WTC11 (cell line): ENCODE measurements at regions not wholly inside any gene's neighbourhood (a gene's known extent, or its start where the extent isn't known, plus 50 kb on each side); places are given as distances from the start of the nearest gene placed in this dataset.

Experiments used
- ATAC-seq: fragments of 200-7000 bp; cut with Tn5 transposase; 2 replicates; pipeline ENCODE4 v1.10.0; 2021; ENCODE audit warnings: mild to moderate bottlenecking, moderate library complexity
- CTCF ChIA-PET: fragments of 300-600 bp; sonication (Branson Sonifier 250); formaldehyde crosslinking; loops from one replicate; lab custom pipeline; 2021; ENCODE audit warnings: antibody characterized with exemption; lab: Charles Lee
- POLR2A ChIA-PET: fragments of 350-600 bp; sonication (Branson Sonifier 250); formaldehyde crosslinking; loops from one replicate; lab custom pipeline; 2021; ENCODE audit warnings: antibody characterized with exemption; lab: Charles Lee
- DNase-seq: peaks from one replicate; pipeline ENCODE4 v3.0.0; 2021; ENCODE audit warnings: low spot score
- H3K27ac Mint-ChIP-seq: 2 replicates; pipeline ENCODE4 v1.8.0; 2021; ENCODE audit warnings: mixed read lengths
- H3K27me3 Mint-ChIP-seq: 2 replicates; pipeline ENCODE4 v1.8.0; 2021; ENCODE audit warnings: low read depth, mild to moderate bottlenecking, moderate library complexity, mixed read lengths
- H3K36me3 Mint-ChIP-seq: 2 replicates; pipeline ENCODE4 v1.8.0; 2021; ENCODE audit warnings: mixed read lengths
- H3K4me1 Mint-ChIP-seq: 2 replicates; pipeline ENCODE4 v1.8.0; 2022; ENCODE audit warnings: mixed read lengths
- H3K4me3 Mint-ChIP-seq: 2 replicates; pipeline ENCODE4 v1.8.0; 2021; ENCODE audit warnings: mild to moderate bottlenecking, moderate library complexity, mixed read lengths
- H3K9me3 Mint-ChIP-seq: 2 replicates; pipeline ENCODE4 v1.8.0; 2021; ENCODE audit warnings: mixed read lengths
- AFF4 ChIP-seq: sonication (generic); formaldehyde crosslinking; IDR thresholded peaks from 2 replicates; pipeline ENCODE4 v1.8.1; 2023; ENCODE audit warnings: mild to moderate bottlenecking, missing genetic modification reagents, borderline replicate concordance
- ATF6 ChIP-seq: sonication (generic); formaldehyde crosslinking; IDR thresholded peaks from 2 replicates; pipeline ENCODE4 v1.8.1; 2023; ENCODE audit warnings: mild to moderate bottlenecking, missing genetic modification reagents
- E2F5 ChIP-seq: sonication (generic); formaldehyde crosslinking; IDR thresholded peaks from 2 replicates; pipeline ENCODE4 v1.8.1; 2022; ENCODE audit warnings: mild to moderate bottlenecking, moderate library complexity, missing genetic modification reagents
- FOXJ3 ChIP-seq: sonication (generic); formaldehyde crosslinking; IDR thresholded peaks from 2 replicates; pipeline ENCODE4 v1.9.0; 2021; ENCODE audit warnings: missing genetic modification reagents, mild to moderate bottlenecking, borderline replicate concordance
- GRHL2 ChIP-seq: fragments of 250-450 bp; sonication (Bioruptor Pico); IDR thresholded peaks from 2 replicates; pipeline ENCODE4 v1.8.0; 2022; ENCODE audit warnings: mild to moderate bottlenecking, moderate library complexity; ENCODE audit not compliant: insufficient replicate concordance, severe bottlenecking
- HMGXB4 ChIP-seq: sonication (generic); formaldehyde crosslinking; IDR thresholded peaks from 2 replicates; pipeline ENCODE4 v1.8.1; 2023; ENCODE audit warnings: mild to moderate bottlenecking, moderate library complexity, missing genetic modification reagents
- IRF2 ChIP-seq: sonication (generic); formaldehyde crosslinking; IDR thresholded peaks from 2 replicates; pipeline ENCODE4 v1.8.0; 2022; ENCODE audit warnings: low read depth, missing genetic modification reagents, borderline replicate concordance
- OVOL2 ChIP-seq: fragments of 250-450 bp; sonication (Bioruptor Pico); IDR thresholded peaks from 2 replicates; pipeline ENCODE4 v1.9.0; 2021; ENCODE audit warnings: mild to moderate bottlenecking, borderline replicate concordance
- USF1 ChIP-seq: sonication (generic); formaldehyde crosslinking; IDR thresholded peaks from 2 replicates; pipeline ENCODE4 v1.8.0; 2022; ENCODE audit warnings: mild to moderate bottlenecking, missing genetic modification reagents
- ZNF263 ChIP-seq: sonication (generic); formaldehyde crosslinking; IDR thresholded peaks from 2 replicates; pipeline ENCODE4 v1.8.1; 2022; ENCODE audit warnings: low read depth, mild to moderate bottlenecking, moderate library complexity, missing genetic modification reagents
- TF ChIP-seq, protein P1 (sequence below): sonication (generic); formaldehyde crosslinking; IDR thresholded peaks from 2 replicates; pipeline ENCODE4 v1.8.0; 2022; ENCODE audit warnings: missing genetic modification reagents
- TF ChIP-seq, protein P2 (sequence below): fragments of 250-450 bp; sonication (Bioruptor Pico); IDR thresholded peaks from 2 replicates; pipeline ENCODE4 v1.9.0; 2021; ENCODE audit warnings: moderate library complexity, mild to moderate bottlenecking, inconsistent platforms, borderline replicate concordance
- TF ChIP-seq, protein P3 (sequence below): sonication (generic); formaldehyde crosslinking; IDR thresholded peaks from 2 replicates; pipeline ENCODE4 v1.8.0; 2023; ENCODE audit warnings: mild to moderate bottlenecking, missing genetic modification reagents

GRCh38 chr18:78882585-78882984 is 97.0 kb upstream of the SALL3 start:
- Mint-ChIP-seq H3K27me3 (peaks cover 11% of the 10 kb centered on the region), H3K27ac (no peak overlapping the region), H3K9me3 (peaks cover 62% of the 10 kb centered on the region), H3K4me1 (no peaks in the 10 kb centered on the region), H3K4me3 (no peak overlapping the region), H3K36me3 (peaks cover 35% of the 10 kb centered on the region)
- no peak for TF ChIP-seq FOXJ3
- no peak for TF ChIP-seq OVOL2 (CRISPR knock-in tag)
- no peak for TF ChIP-seq E2F5 (CRISPR knock-in tag)
- no peak for TF ChIP-seq ATF6
- no peak for TF ChIP-seq ZNF263
- no peak for TF ChIP-seq USF1 (CRISPR knock-in tag)
- no peak for TF ChIP-seq AFF4 (CRISPR knock-in tag)
- no peak for TF ChIP-seq GRHL2 (CRISPR knock-in tag)
- no peak for TF ChIP-seq HMGXB4
- TF ChIP-seq, protein P1, sequence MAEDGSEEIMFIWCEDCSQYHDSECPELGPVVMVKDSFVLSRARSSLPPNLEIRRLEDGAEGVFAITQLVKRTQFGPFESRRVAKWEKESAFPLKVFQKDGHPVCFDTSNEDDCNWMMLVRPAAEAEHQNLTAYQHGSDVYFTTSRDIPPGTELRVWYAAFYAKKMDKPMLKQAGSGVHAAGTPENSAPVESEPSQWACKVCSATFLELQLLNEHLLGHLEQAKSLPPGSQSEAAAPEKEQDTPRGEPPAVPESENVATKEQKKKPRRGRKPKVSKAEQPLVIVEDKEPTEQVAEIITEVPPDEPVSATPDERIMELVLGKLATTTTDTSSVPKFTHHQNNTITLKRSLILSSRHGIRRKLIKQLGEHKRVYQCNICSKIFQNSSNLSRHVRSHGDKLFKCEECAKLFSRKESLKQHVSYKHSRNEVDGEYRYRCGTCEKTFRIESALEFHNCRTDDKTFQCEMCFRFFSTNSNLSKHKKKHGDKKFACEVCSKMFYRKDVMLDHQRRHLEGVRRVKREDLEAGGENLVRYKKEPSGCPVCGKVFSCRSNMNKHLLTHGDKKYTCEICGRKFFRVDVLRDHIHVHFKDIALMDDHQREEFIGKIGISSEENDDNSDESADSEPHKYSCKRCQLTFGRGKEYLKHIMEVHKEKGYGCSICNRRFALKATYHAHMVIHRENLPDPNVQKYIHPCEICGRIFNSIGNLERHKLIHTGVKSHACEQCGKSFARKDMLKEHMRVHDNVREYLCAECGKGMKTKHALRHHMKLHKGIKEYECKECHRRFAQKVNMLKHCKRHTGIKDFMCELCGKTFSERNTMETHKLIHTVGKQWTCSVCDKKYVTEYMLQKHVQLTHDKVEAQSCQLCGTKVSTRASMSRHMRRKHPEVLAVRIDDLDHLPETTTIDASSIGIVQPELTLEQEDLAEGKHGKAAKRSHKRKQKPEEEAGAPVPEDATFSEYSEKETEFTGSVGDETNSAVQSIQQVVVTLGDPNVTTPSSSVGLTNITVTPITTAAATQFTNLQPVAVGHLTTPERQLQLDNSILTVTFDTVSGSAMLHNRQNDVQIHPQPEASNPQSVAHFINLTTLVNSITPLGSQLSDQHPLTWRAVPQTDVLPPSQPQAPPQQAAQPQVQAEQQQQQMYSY (CRISPR knock-in tag): no peak
- TF ChIP-seq, protein P2, sequence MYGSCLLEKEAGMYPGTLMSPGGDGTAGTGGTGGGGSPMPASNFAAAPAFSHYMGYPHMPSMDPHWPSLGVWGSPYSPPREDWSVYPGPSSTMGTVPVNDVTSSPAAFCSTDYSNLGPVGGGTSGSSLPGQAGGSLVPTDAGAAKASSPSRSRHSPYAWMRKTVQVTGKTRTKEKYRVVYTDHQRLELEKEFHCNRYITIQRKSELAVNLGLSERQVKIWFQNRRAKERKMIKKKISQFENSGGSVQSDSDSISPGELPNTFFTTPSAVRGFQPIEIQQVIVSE (CRISPR knock-in tag): no peak
- TF ChIP-seq, protein P3, sequence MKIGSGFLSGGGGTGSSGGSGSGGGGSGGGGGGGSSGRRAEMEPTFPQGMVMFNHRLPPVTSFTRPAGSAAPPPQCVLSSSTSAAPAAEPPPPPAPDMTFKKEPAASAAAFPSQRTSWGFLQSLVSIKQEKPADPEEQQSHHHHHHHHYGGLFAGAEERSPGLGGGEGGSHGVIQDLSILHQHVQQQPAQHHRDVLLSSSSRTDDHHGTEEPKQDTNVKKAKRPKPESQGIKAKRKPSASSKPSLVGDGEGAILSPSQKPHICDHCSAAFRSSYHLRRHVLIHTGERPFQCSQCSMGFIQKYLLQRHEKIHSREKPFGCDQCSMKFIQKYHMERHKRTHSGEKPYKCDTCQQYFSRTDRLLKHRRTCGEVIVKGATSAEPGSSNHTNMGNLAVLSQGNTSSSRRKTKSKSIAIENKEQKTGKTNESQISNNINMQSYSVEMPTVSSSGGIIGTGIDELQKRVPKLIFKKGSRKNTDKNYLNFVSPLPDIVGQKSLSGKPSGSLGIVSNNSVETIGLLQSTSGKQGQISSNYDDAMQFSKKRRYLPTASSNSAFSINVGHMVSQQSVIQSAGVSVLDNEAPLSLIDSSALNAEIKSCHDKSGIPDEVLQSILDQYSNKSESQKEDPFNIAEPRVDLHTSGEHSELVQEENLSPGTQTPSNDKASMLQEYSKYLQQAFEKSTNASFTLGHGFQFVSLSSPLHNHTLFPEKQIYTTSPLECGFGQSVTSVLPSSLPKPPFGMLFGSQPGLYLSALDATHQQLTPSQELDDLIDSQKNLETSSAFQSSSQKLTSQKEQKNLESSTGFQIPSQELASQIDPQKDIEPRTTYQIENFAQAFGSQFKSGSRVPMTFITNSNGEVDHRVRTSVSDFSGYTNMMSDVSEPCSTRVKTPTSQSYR (CRISPR knock-in tag): no peak
- no peak for TF ChIP-seq IRF2
- POLR2A ChIA-PET: no interaction called here
- CTCF ChIA-PET: no interaction called here
- no peak for ATAC-seq
- no peak for DNase-seq
